KMS-11 (cell line): ENCODE measurements at regions not wholly inside any gene's neighbourhood (a gene's known extent, or its start where the extent isn't known, plus 50 kb on each side); places are given as distances from the start of the nearest gene placed in this dataset.

ENCODE experiments used
- H2AFZ ChIP-seq: fragments of 200-600 bp; sonication (generic); 2 replicates; pipeline ENCODE4 v1.6.1; 2016; ENCODE audit warnings: antibody characterized with exemption, mixed run types, low read depth
- H3K27ac ChIP-seq: fragments of 200-600 bp; sonication (generic); 2 replicates; pipeline ENCODE4 v1.6.1; 2016; ENCODE audit warnings: mild to moderate bottlenecking, mixed run types
- H3K27me3 ChIP-seq: fragments of 200-600 bp; sonication (generic); 2 replicates; pipeline ENCODE4 v1.6.1; 2017; ENCODE audit warnings: mild to moderate bottlenecking, low read depth, mixed run types, moderate library complexity; ENCODE audit not compliant: insufficient read depth
- H3K36me3 ChIP-seq: fragments of 200-600 bp; sonication (generic); 2 replicates; pipeline ENCODE4 v1.6.1; 2017; ENCODE audit warnings: mild to moderate bottlenecking, mixed run types; ENCODE audit not compliant: insufficient read depth
- H3K4me1 ChIP-seq: fragments of 200-600 bp; sonication (generic); 2 replicates; pipeline ENCODE4 v1.6.1; 2016; ENCODE audit warnings: mild to moderate bottlenecking, low read depth, mixed run types; ENCODE audit not compliant: poor library complexity, severe bottlenecking
- H3K4me2 ChIP-seq: fragments of 200-600 bp; sonication (generic); 2 replicates; pipeline ENCODE4 v1.7.0; 2016; ENCODE audit warnings: mild to moderate bottlenecking, mixed run types
- H3K4me3 ChIP-seq: fragments of 200-600 bp; sonication (generic); IDR thresholded peaks from 2 replicates; pipeline ENCODE4 v1.6.1; 2017; ENCODE audit warnings: low read depth, low read length, mixed read lengths; ENCODE audit not compliant: insufficient read depth
- H3K79me2 ChIP-seq: fragments of 200-600 bp; sonication (generic); 2 replicates; pipeline ENCODE4 v1.6.1; 2016; ENCODE audit warnings: low read depth, mixed run types; ENCODE audit not compliant: insufficient read depth
- H3K9ac ChIP-seq: fragments of 200-600 bp; sonication (generic); 2 replicates; pipeline ENCODE4 v1.6.1; 2016; ENCODE audit warnings: mild to moderate bottlenecking, mixed run types
- H4K20me1 ChIP-seq: fragments of 200-600 bp; sonication (generic); 2 replicates; pipeline ENCODE4 v1.6.1; 2016; ENCODE audit warnings: mild to moderate bottlenecking, mixed run types; ENCODE audit not compliant: insufficient read depth
- TF ChIP-seq, protein P1 (sequence below): fragments of 200-600 bp; sonication (generic); conservative IDR thresholded peaks from 2 replicates; pipeline ENCODE4 v1.6.1; 2017; ENCODE audit warnings: low read depth, mild to moderate bottlenecking, antibody characterized with exemption, low read length, moderate library complexity, mixed read lengths

DNA sequence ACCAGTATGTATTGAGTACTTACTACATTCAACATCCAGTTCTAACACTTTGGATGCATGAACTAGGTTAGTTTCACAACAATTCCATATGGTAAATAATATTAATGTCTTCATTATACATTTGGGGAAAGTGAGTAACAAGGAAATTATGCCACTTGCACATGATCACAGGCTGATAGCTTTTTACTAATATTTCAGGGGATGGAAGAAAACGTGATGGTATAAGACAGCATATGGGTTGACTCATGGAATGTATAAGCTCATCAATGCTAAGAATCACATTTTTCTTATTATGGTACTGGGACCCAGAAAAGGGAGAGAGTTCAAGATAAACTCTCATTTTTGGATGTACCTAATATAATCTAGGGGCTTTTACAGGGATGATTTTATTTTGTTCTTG, 188.7 kb downstream of the MIAT start:
- Histone ChIP-seq H3K4me1 (no peaks in the 10 kb centered on the region), H3K36me3 (no peaks in the 10 kb centered on the region), H3K9ac (no peak overlapping the region), H3K79me2 (no peaks in the 10 kb centered on the region), H3K4me3 (no peak overlapping the region), H3K27me3 (no peaks in the 10 kb centered on the region), H2AFZ (no peak overlapping the region), H3K27ac (no peak overlapping the region), H4K20me1 (no peaks in the 10 kb centered on the region), H3K4me2 (no peak overlapping the region)
- TF ChIP-seq, protein P1, sequence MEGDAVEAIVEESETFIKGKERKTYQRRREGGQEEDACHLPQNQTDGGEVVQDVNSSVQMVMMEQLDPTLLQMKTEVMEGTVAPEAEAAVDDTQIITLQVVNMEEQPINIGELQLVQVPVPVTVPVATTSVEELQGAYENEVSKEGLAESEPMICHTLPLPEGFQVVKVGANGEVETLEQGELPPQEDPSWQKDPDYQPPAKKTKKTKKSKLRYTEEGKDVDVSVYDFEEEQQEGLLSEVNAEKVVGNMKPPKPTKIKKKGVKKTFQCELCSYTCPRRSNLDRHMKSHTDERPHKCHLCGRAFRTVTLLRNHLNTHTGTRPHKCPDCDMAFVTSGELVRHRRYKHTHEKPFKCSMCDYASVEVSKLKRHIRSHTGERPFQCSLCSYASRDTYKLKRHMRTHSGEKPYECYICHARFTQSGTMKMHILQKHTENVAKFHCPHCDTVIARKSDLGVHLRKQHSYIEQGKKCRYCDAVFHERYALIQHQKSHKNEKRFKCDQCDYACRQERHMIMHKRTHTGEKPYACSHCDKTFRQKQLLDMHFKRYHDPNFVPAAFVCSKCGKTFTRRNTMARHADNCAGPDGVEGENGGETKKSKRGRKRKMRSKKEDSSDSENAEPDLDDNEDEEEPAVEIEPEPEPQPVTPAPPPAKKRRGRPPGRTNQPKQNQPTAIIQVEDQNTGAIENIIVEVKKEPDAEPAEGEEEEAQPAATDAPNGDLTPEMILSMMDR: no peak

DNA sequence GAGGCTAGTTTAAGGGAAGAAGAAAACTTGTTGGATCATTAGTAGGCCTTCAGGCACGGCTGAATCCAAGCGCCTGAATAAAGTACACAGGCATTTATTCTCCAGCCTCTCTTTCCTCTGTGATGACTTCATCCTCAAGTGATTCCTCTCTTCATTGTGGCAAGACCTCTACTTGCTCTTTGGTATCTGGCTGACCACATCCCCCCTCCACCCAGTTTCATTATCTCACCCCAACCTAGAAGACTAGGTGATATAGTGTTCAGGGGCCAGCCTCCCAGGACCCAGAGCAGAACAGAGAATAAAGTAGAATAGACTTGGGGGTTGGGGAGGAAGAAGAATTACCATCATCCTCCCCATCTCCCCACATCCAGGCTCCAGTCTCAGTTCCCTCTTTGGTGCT, 189.3 kb downstream of the MIAT start:
- Histone ChIP-seq H2AFZ (no peak overlapping the region), H3K4me1 (no peaks in the 10 kb centered on the region), H3K4me3 (no peak overlapping the region), H3K79me2 (no peaks in the 10 kb centered on the region), H3K27ac (no peak overlapping the region), H3K9ac (no peak overlapping the region), H3K27me3 (no peaks in the 10 kb centered on the region), H3K4me2 (no peak overlapping the region), H4K20me1 (no peaks in the 10 kb centered on the region), H3K36me3 (no peaks in the 10 kb centered on the region)
- TF ChIP-seq, protein P1: no peak

DNA sequence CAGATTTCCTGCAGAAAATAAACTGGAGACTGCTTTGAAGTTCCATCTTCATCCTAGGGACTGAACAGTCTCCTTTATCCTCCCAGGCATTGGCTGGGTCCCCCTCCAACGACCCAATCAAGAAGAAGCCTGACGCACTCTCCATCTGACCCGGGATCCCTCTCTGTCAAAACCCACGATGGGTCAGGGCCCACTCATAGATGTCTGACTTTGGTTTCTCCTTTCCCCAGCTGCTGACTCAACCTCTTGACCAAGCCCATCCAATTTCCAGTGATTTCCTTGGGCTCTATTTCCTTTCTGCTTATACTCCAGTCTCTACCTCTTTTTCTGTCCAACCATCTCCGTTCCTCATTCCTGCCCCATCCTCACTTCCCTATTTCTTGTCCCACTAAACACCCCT, 189.7 kb downstream of the MIAT start:
- H3K4me3 ChIP-seq: no peak overlapping the region
- no peaks in the 10 kb centered on the region for H3K36me3 ChIP-seq
- no peaks in the 10 kb centered on the region for H3K79me2 ChIP-seq
- H3K27me3 ChIP-seq: no peaks in the 10 kb centered on the region
- no peaks in the 10 kb centered on the region for H3K4me1 ChIP-seq
- no peak overlapping the region for H3K27ac ChIP-seq
- H3K4me2 ChIP-seq: no peak overlapping the region
- no peak overlapping the region for H3K9ac ChIP-seq
- TF ChIP-seq, protein P1: no peak
- H2AFZ ChIP-seq: no peak overlapping the region
- H4K20me1 ChIP-seq: no peaks in the 10 kb centered on the region

DNA sequence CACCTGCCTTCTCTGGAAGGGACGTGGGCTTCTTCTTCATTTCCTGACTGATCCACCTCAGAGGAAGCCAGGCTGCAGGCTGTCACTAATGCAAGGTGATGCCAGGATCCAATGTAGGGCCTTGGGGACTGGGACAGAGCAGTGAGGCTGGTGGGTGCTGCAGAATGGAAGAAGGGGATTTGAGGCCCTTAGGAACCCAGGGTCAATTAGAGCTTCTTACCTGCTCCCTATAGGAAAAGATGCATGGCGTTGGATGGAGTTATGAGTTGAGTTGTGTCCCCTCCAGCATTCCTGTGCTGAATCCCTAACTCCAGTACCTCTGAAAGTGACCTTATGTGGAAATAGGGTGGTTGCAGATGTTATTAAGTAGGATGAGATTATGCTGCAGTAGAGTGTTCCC, 190.4 kb downstream of the MIAT start:
- Histone ChIP-seq H3K4me1 (no peaks in the 10 kb centered on the region), H3K79me2 (no peaks in the 10 kb centered on the region), H4K20me1 (no peaks in the 10 kb centered on the region), H3K27ac (no peak overlapping the region), H3K9ac (no peak overlapping the region), H3K36me3 (no peaks in the 10 kb centered on the region), H3K4me3 (no peak overlapping the region), H2AFZ (no peak overlapping the region), H3K4me2 (no peak overlapping the region), H3K27me3 (no peaks in the 10 kb centered on the region)
- TF ChIP-seq, protein P1: no peak
